Osteoblast (primary cell): ENCODE measurements at regions not wholly inside any gene's neighbourhood (a gene's known extent, or its start where the extent isn't known, plus 50 kb on each side); places are given as distances from the start of the nearest gene placed in this dataset.
A peak's percentile ranks its signal among the peaks of the same experiment; 100 is the strongest.
"Not testable (repeated sequence)": the region's sequence is repeated elsewhere in the genome, so short reads cannot be mapped to it uniquely, and the experiment has no call there.

Experiments
- DNase-seq: peaks from one replicate; pipeline ENCODE4 v3.0.0; 2011; ENCODE audit warnings: low spot score, mixed read lengths; ENCODE audit not compliant: insufficient read length; ENCODE audit errors: missing footprints
- H2AFZ ChIP-seq: 2 replicates; pipeline ENCODE4 v1.6.0; 2011; ENCODE audit warnings: mild to moderate bottlenecking, low read length
- H3K27ac ChIP-seq: 2 replicates; pipeline ENCODE4 v1.5.1; 2011; ENCODE audit warnings: mild to moderate bottlenecking, low read depth, low read length, moderate library complexity
- H3K27me3 ChIP-seq: 2 replicates; pipeline ENCODE4 v1.6.0; 2012; ENCODE audit warnings: mild to moderate bottlenecking, control low read depth, inconsistent platforms, low read length, moderate library complexity; ENCODE audit not compliant: insufficient read depth
- H3K36me3 ChIP-seq: 2 replicates; pipeline ENCODE4 v1.5.1; 2011; ENCODE audit warnings: mild to moderate bottlenecking, low read length, control low read depth, moderate library complexity; ENCODE audit not compliant: insufficient read depth
- H3K4me1 ChIP-seq: 2 replicates; pipeline ENCODE4 v1.5.1; 2011; ENCODE audit warnings: mild to moderate bottlenecking, low read length, control low read depth, moderate library complexity; ENCODE audit not compliant: insufficient read depth
- H3K4me2 ChIP-seq: 2 replicates; pipeline ENCODE4 v1.6.0; 2011; ENCODE audit warnings: mild to moderate bottlenecking, low read length; ENCODE audit not compliant: insufficient read depth
- H3K4me3 ChIP-seq: fragments of 200-600 bp; sonication (generic); 3 replicates; pipeline ENCODE4 v1.5.1; 2012; ENCODE audit warnings: mild to moderate bottlenecking, low read length, inconsistent platforms; ENCODE audit not compliant: insufficient read depth
- H3K79me2 ChIP-seq: 2 replicates; pipeline ENCODE4 v1.6.0; 2012; ENCODE audit warnings: mild to moderate bottlenecking, low read length, control low read depth, inconsistent platforms; ENCODE audit not compliant: insufficient read depth
- H3K9me3 ChIP-seq: 2 replicates; pipeline ENCODE4 v1.5.1; 2011; ENCODE audit warnings: low read depth, low read length, control low read depth
- H4K20me1 ChIP-seq: 2 replicates; pipeline ENCODE4 v1.6.0; 2012; ENCODE audit warnings: mild to moderate bottlenecking, low read length, control low read depth; ENCODE audit not compliant: insufficient read depth
- CTCF ChIP-seq: IDR thresholded peaks from 2 replicates; pipeline ENCODE4 v1.5.1; 2011; ENCODE audit warnings: mild to moderate bottlenecking, low read depth, low read length, moderate library complexity; ENCODE audit errors: extremely low read depth

- Histone ChIP-seq H3K4me1 (peaks cover 15% of the 10 kb centered on the region), H3K27ac (no peak overlapping the region), H3K27me3 (no peaks in the 10 kb centered on the region), H2AFZ (no peak overlapping the region), H3K4me3 (no peak overlapping the region), H3K36me3 (no peaks in the 10 kb centered on the region), H3K4me2 (no peak overlapping the region), H3K79me2 (no peaks in the 10 kb centered on the region), H3K9me3 (no peaks in the 10 kb centered on the region), H4K20me1 (no peaks in the 10 kb centered on the region)
- DNase-seq = peak; percentile 73
- no peak for TF ChIP-seq CTCF
These were observed 63.0 kb upstream of the LMCD1 start for GRCh38 chr3:8438507-8439079.

GRCh38 chr3:8440142-8440541 lies 61.5 kb upstream of the LMCD1 start:
- not testable (repeated sequence) for H3K36me3 ChIP-seq, H3K79me2 ChIP-seq, H3K27ac ChIP-seq, DNase-seq, H3K4me2 ChIP-seq, H4K20me1 ChIP-seq, H3K27me3 ChIP-seq, H3K4me3 ChIP-seq, H2AFZ ChIP-seq, H3K9me3 ChIP-seq
- peaks cover 29% of the 10 kb centered on the region for H3K4me1 ChIP-seq

GRCh38 chr3:8441969-8442559 lies 59.6 kb upstream of the LMCD1 start:
- H3K4me1 ChIP-seq = peaks cover 46% of the 10 kb centered on the region
- TF ChIP-seq CTCF = peak; percentile 75
- DNase-seq = peak; percentile 99
- H4K20me1 ChIP-seq = no peaks in the 10 kb centered on the region
- no peaks in the 10 kb centered on the region for H3K36me3 ChIP-seq
- no peak overlapping the region for H2AFZ ChIP-seq
- no peak overlapping the region for H3K4me3 ChIP-seq
- H3K4me2 ChIP-seq = peak overlapping the region; percentile 18
- H3K79me2 ChIP-seq = no peaks in the 10 kb centered on the region
- H3K9me3 ChIP-seq = no peaks in the 10 kb centered on the region
- no peaks in the 10 kb centered on the region for H3K27me3 ChIP-seq
- peak overlapping the region; percentile 91 for H3K27ac ChIP-seq

GRCh38 chr3:8442993-8443650 lies 58.5 kb upstream of the LMCD1 start:
- H4K20me1 ChIP-seq = no peaks in the 10 kb centered on the region
- DNase-seq = peak; percentile 56
- TF ChIP-seq CTCF = no peak
- H3K36me3 ChIP-seq = no peaks in the 10 kb centered on the region
- H3K27ac ChIP-seq = peak overlapping the region; percentile 91
- no peaks in the 10 kb centered on the region for H3K79me2 ChIP-seq
- H3K27me3 ChIP-seq = no peaks in the 10 kb centered on the region
- H3K4me2 ChIP-seq = peak overlapping the region; percentile 21
- H3K4me1 ChIP-seq = peaks cover 46% of the 10 kb centered on the region
- H2AFZ ChIP-seq = no peak overlapping the region
- H3K4me3 ChIP-seq = peak overlapping the region; percentile 9
- H3K9me3 ChIP-seq = no peaks in the 10 kb centered on the region
